CD4-positive, alpha-beta T cell treated with Interleukin-2 at 100 ng/mL for 4 hours (primary cell): ENCODE measurements at regions not wholly inside any gene's neighbourhood (a gene's known extent, or its start where the extent isn't known, plus 50 kb on each side); places are given as distances from the start of the nearest gene placed in this dataset.

Source experiments
- DNase-seq: peaks from one replicate; pipeline ENCODE4 v3.0.0-alpha.2; 2020; ENCODE audit warnings: low spot score

GRCh38 chr2:180660881-180661685 lies 319.3 kb upstream of the UBE2E3 start:
- no peak for DNase-seq

- DNase-seq = no peak
These were observed 320.2 kb upstream of the UBE2E3 start for GRCh38 chr2:180660207-180660606.

DNA sequence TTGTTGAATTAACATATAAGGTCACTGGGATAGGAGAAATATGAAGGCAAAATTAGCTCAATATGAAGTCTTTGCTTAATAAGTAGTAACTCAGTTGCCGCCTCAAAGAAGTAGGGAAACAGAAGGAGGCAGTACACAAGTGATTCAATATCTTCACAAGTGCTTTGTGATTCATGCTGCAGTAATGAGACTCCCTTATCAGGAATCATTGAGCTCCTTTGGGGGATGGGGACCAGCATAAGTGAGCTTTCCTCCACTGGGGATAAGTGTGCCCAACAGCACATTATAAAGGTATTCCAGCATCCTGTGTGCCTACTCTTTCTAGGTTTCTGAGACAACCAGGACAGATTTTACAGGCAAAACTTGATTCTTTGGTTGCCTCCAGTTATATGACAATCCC lies 323.4 kb upstream of the UBE2E3 start:
- no peak for DNase-seq

DNA sequence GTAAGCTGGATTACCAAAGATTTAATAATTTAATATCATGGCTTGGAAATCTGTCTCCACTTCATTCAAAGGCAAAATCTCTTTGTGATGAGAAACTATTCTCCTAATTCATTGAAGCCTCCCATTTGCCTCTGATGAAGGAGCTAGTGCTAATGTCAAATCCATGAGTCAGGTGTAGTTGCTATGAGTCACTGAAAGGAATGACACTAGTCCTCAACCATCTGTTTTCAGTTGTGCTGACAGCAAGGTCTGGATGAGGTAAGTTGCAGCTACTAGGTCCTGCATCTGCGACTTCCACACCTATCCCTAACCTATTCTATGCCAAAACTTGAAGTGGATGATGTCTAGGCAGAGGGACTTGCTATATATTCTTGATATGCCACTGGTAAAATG lies 324.0 kb upstream of the UBE2E3 start:
- DNase-seq = no peak

- no peak for DNase-seq
These were observed 324.5 kb upstream of the UBE2E3 start for GRCh38 chr2:180655842-180656454.

DNA sequence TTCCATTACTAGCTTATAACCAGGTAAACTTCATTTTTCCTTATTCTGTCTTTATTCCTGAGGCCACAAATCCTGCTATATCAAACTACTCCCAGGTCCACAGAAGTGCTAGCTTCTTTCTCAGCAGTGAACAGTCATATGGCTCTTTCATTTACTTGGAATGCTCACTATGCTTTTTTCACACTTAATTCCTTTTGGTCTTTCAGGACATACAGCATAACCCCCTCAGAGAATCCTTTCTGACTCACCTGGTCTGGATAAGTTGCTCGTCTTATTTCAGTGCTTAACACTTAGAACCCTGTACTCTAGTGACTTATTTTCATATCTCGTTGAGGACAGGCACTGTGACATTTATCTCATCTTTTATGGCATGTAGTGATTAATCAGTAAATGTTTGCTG lies 325.0 kb upstream of the UBE2E3 start:
- DNase-seq = no peak

DNA sequence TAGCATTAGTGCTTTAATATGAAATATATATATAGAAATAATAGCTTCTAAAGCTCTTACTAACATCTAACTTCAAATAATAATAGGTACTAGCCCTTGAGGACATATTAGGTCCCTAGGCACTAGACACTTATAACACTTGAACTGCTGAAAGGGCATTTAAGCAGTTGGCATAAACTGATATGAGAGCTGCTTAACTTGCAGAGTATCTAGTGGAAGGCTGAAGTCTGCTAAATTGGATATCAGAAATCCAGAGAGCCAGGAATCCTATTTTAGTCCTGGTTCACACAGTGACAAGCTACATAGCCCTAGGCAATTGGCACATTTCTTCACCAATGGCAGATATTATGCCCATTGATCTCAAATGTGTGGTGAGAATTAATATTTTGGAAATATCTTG lies 326.9 kb upstream of the UBE2E3 start:
- DNase-seq = no peak

- DNase-seq = no peak
These were observed 327.6 kb upstream of the UBE2E3 start for GRCh38 chr2:180652794-180653193.

- no peak for DNase-seq
These were observed 328.8 kb upstream of the UBE2E3 start for GRCh38 chr2:180651596-180651995.

DNA sequence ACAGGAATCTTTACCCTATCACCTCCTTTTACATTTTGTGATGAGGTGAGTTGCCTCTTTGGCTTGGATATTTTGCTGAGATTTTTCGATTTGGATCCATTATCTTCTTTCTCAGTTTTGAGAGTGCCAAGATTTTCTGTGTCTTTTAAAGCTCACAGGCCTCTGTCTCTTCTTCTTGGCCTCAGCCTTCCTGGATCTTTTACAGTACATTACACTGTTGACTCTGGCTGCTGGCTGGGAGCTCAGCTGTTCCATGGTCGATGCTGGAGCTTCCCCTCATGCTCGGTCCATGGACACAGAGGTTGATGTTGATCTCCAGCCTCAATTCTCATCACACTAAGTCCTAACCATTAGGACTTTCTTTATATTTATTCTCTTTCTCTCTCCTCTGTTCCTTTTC lies 332.8 kb upstream of the UBE2E3 start:
- DNase-seq = no peak

DNA sequence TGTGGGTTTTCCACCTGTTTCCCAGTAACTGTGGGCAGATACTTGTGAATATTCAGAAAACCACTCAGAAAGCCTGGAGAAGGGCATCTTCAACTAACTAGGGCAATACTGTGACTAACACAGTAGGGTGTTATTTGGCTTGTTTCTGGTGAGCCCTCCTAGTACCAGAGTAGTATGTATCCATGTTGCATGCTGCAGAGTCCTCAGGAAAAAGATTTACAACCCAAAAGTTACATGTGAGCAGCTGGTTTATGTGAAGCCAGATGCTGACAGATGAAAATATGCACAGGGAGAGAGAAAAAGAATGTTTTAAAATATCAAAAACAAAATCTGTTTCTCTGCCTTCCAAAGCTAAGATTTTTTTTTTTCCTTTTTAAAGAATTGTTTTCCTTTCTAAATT lies 333.2 kb upstream of the UBE2E3 start:
- DNase-seq = no peak

GRCh38 chr2:180646756-180647155 lies 333.6 kb upstream of the UBE2E3 start:
- DNase-seq = no peak

DNA sequence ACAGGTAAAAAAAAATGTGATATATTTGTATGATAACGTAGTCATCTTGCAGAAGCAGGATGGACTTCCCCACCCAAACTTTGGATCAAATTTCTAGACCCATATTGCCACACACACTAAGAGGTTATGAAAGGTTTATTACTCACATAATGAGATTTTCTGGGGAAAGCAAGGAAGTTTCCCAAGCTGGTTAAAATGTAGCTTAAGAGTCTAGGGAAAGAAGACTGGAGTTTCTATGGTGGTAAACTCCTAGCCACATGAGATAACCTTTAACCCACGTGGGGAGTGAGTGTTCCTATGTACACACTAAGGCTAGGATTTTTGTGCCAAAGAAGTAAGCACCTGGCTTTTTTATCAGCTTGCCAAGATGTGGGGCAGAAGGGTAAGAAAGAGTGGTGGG lies 335.7 kb upstream of the UBE2E3 start:
- DNase-seq = no peak

DNA sequence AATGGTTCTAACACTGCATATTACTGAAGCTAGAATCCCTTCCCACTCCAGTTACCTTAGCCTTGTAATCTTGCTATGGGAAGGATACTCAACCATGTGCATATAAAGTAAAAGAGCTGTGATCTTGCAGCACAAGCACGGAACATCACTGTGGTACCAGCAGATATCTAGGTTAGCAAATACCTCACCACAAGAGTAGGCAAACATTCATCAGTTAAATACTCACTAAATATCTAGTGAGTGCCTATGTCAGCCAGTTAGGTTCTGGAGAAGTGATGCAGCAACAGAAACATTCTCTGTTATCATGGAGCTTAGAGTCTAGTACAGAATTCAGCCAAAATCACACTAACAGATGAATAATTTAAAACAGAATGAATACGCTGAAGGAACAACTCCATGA lies 349.6 kb upstream of the UBE2E3 start:
- DNase-seq = no peak

GRCh38 chr2:180625006-180625844 lies 355.2 kb upstream of the UBE2E3 start:
- DNase-seq = no peak

DNA sequence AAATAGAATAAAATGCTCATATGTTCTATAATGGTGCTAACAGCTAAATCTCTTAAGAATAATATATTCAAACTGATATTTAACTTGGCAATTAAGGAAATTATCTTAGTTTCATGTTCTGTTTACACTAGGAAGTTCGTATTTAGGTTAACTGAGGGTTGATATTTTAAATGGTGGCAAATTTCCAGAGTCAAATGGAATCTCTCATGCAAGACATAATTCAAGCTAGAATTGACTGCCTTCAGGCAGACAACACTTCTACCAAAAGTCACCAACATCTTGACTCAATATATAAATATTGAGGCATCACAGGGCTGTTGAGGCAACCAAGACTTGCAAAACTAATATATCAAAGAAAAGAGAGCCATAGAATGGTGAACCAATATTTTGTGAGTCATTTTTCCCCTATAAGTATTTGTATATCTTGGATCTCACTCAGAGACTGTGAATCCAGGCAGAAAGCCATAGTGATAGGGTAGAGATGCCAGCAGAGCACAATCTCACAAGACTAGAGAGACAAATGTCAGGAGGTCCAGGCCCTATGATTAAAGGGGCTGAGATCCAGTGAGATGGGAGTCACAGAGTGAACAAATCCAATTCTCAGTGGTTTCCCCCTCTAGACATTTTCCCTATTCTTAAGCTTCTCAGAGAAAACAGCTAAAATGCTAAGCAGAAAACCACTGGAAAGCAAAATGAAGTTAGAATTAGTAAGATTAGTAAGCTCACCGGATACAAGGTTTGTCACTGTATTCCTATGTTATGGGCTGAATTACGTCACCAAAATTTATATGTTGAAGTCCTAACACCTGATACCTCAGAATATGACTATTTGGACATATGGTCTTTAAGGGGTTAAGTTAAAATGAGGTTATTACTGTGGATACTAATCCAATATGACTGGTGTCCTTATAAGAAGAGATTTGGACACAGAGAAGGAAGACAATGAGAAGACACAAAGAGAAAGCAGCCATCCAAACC lies 358.2 kb upstream of the UBE2E3 start:
- DNase-seq = no peak

DNA sequence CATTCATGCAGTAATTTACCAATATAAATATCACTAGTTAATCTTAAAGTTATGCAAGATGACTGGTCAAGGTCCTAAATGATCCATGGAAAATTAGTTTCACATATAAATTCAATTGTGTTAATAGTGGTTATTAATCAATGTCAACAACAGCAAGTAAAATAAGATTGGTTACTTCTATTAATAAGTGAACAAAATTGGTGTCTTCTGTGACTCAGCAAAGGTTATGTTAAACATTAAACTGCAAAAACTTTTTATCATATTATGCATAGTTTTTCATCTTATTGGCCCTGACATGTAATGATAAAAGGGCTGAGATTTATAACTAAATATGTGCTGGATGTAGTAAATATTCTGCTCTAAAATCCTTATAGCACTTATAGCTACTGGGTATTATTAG lies 359.0 kb upstream of the UBE2E3 start:
- no peak for DNase-seq

- DNase-seq = no peak
These were observed 361.8 kb upstream of the UBE2E3 start for GRCh38 chr2:180618570-180618969.

GRCh38 chr2:180614776-180615175 lies 365.6 kb upstream of the UBE2E3 start:
- no peak for DNase-seq

DNA sequence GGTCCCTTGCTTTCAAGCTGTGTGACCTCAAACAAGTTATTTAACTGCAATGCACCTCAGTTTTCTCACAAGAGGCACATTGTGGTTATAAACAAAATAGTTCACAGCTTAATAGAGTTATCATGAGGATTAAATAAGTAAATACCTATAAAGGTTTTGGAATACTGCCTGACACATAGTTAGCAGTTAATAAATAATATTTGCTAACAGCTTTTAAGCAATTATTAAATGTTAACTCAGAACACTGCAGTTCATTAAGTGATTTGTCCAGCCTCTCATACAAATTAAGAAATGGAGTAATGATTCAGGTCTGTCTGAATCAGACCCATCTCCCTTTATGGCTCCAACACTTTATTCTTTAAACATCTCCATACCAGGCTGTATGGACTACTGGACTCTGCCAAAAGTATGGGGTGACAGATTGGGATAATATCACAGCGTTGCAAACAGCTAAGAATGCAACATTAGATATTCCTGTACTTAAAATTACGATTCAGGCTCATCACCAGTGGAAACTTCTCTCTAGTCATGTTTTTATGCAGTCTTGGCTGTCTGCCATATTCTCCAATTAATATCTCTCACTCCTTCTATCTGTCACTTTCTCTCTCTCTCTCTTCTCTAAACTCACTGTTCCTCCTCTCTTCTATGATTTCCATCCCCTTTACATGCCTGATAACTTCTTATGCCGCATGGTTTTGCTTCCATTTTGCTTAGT lies 370.6 kb upstream of the UBE2E3 start:
- no peak for DNase-seq

DNA sequence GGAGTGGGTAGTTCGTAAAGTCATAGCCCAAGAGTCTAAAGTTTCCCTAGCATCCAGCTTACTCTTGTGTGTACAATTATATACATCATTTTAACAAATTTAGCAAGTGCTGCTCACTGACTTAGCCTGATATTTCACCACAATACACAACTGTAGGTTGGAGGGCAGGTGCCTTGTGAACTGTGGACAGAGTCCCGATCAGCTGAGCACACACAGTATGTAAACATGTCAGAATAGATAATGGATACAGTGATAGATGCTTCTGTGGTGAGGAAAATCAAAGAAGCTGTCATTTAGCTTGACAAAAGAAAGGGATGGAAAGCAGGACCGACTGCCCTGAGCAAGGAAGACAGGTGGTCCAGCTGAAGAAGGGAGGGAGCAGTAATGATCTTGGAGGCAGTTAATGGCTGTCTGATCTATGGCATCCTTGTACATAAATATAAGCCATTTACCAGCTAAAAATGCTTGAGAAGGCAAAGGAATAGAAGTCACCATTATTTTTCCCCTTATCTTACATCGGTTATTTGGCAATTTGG lies 372.8 kb upstream of the UBE2E3 start:
- DNase-seq = no peak
